HG02642 (cell line): ENCODE measurements at regions not wholly inside any gene's neighbourhood (a gene's known extent, or its start where the extent isn't known, plus 50 kb on each side); places are given as distances from the start of the nearest gene placed in this dataset.

Experiments used
- ATAC-seq: cut with Tn5 transposase; IDR thresholded peaks from one replicate; pipeline ENCODE4 v1.9.1; 2021; ENCODE audit warnings: mild to moderate bottlenecking; ENCODE audit not compliant: unreplicated experiment, poor library complexity

DNA sequence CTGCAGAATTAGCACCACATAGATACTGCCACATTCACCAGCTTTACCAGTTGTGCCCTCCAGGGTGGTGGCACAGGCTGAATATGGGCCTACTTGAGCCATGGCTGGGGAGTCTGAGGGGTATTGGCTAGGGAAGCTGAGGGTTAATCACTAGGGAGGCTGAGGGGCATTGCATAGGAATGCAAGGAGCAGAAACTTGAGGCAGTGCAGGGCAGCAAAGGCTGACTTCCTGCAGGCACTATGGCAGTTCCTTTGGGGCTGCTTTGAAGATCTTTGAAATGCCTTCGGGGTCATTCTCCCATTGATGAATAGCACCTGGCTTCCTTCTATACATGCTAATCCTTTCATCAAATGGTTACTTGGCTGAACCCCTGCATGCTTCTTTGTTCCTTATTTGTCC lies 171.5 kb downstream of the RCN1 start:
- no peak for ATAC-seq

DNA sequence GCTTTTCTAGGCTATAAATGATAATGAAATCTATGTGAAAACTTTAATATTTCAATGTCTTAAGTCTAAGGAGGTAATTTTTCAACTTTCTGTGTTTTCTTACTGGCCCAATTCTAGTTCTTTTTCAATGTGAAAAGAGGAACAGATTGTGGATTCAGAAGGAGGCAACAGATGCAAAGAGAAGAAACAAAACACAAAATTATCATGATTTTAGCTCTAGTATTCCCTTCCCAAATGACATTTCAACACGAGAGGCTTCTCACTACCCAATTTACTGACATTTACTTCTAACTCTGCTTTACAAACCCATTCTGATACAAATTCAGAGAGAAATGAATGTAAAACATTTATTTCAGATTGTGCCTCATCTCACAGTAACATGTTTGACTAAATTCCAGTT lies 169.4 kb downstream of the WT1 start:
- ATAC-seq: no peak

DNA sequence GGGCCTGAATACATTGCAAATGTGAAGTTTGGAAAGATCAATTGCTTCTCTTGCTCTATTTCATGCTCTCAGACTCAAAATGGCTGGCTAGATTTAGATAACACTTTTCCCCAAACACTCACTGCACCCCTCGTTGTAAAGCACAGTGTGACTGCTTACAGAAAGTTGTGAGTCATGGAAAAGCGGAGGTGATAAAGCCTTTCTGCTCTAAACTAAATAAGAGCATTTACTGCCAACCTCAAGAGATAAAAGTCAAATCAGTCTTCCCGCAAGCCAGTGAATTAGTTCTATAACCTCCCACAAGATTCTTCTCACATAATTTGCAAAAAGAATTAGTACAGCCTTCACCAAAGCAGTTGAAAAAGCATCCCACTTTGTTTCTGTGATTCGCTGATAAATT lies 168.7 kb downstream of the WT1 start:
- no peak for ATAC-seq

DNA sequence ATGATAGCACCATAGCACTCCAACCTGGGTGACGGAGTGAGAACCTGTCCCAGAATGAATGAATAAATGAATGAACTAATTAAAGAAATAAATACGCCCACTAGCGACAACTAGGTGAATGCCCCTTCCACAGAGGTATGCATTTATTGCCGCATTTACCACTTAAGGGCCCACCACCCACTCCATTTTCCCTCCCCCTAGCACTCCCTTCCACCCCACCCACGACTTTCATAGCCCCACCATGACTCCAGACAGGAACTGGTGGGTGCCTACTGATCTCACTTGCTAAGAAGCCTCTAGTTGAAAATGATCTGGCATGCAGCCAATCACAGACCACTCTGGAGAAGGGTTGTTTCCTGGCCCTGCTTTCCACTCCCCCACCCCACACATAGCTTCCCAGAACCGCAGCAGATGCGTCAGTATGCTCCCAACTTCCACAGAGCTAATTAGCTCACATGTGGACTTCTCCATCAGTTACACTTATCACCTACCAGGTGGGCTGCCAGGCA lies 167.6 kb downstream of the WT1 start:
- no peak for ATAC-seq

DNA sequence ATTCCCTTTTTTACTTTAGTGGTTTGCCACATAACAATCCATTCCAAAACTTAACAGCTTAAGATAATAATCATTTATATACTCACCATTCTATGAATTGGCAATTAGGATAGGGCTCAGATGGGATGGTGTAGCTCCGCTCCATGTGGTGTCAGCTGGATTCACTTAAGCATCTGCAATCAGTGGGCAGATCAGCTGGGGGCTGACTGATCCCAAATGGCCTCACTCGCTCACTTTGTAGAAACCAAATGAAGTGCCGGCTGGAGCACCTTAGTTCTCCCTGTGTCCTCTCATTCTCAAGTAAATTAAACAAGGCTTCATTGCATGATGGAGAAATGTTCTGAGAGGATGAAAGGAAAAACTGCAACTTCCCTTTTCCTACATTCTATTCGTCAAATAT lies 161.4 kb downstream of the WT1 start:
- no peak for ATAC-seq

DNA sequence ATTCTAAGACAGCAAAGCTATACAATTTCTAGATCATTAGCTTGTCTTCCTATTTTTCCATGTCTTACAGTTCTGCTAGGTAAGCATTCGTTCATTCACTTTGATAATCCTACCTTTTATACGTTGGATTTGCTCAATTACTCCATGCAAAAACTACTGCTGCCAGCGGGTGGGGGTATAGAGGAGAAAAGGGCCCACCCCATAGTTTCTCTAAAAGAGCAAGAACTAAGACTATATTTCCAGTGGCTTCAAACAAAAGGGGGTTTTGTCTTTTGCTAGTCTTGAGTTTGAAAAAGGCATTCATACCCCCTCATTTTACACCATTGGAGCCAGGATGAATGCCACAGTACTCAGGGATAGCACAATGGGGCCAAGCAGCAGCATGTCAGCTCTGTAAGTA lies 155.7 kb downstream of the WT1 start:
- no peak for ATAC-seq

DNA sequence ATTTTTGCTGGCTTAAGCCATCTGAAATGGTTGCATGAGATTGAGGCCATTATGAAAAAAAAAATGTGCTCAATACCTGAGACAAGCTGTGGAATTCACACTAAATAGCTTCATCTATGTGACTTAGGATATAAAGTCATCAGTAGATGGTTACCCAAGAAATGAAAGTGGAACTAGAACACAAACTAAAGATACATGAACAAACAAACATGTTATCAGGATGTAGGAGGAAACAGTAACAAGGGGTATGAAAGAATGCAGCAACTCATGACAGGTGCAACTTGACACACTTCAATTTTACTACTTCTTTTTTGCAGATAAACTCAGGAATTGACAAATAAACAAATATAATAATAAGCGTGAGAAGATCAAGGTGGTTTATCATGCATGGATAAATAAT lies 155.0 kb downstream of the WT1 start:
- no peak for ATAC-seq

DNA sequence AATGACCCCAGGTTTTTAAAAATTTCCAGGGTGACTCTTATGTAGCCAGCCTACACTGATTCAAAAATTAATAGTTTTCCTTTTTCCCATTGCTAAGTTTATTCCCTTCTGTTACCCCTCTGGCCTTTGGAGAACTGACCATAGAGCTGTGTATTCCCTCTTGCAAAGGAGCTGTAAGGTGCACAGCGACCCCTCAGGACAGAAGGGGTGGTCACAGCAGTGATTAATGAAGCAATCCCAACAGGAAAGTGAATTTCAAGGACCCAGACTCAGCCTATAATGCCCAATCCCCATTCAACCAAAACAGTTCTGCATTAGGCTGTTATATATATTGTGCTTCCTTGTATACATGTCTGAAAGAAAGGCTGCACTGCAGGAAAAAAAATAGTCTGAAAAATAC lies 147.1 kb downstream of the WT1 start:
- ATAC-seq: no peak

DNA sequence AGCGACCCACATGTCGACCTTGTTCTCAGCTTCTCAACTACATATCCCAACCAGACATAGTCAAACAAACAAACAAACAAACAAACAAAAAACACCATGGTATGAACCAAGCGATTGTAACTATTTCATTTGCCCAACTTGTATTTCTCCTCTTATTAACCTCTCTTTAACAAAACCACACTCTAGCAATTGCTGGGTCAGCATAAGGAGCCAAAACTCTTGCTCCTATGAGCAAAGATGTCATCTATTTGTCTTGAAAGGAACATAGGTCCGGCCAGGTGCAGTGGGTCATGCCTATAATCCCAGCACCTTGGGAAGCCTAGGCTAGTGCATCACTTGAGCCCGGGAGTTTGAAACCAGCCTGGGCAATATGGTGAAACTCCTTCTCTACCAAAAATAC lies 145.6 kb downstream of the WT1 start:
- no peak for ATAC-seq

DNA sequence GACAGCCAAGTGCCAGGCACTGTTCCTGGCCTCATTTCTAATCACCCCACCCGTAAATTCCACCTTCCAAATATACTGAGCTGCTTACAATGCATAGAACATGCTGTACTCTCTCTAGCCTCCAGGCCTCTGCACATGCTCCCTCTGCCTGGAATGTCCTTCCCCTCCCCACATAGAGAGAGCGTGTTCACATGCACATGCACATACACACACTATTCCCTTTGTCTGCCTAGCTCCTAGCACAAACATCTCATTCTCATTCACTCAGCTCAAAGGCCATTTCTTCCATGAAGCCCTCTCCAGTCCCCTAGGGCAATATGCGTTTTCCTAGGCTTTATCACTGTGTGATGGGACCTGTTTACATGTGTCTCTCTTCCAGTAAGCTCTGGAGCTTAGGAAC lies 144.6 kb downstream of the WT1 start:
- ATAC-seq: no peak

DNA sequence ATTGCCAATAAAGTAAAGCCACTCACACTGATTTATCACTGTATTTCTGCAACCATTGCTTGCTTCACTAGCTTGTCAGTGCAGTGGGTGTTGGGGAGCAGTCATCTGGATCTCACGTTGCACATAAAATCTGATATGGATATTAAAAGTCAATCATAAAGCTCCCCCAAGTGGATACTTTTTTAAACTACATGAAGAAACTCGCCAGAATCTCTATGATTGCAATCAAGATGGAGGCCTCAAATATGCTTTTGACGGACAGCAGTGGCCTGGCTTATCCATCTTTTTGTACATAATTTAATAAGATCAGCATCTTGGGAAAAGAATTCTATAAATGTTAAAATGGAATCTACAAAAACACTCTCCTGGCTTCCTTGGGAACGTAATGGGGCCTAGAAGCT lies 137.7 kb downstream of the WT1 start:
- no peak for ATAC-seq

DNA sequence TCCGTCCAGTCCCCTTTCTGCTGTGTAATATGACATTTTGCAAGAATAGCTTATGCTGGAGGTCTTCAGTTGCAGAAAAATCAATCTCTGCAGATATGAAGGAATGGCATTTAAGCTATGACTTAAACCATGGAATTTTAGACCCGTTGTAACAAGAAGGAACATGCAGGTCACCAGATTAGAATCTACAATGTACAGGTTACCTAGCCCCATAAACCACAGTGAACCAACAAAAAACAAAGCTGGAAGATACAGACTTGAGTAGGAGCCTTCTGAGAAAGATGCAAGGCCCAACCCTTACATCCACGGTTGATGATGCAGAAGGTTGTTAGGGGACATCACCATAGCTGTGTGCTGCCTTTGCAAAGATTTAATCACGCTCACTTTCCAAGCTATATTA lies 132.5 kb downstream of the WT1 start:
- ATAC-seq: no peak

DNA sequence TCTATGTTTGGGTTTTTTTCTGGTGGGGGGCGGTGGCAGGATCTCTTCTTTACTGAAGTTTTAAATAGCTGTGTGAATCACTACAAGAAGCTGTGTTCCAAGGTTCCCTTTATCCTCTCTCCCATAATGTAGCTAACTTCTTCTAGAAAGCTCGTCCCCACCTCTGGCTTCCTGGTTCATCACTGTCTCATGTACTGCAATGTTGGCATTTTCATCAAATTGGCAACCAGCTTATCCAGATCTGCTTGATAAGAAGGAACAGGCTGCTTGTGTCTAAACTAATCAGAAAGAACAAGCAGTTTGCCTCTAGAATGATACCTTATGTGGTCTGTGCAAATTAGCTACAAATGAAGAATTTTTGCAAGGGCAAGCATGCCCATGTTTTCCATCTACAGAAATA lies 130.8 kb downstream of the WT1 start:
- no peak for ATAC-seq

DNA sequence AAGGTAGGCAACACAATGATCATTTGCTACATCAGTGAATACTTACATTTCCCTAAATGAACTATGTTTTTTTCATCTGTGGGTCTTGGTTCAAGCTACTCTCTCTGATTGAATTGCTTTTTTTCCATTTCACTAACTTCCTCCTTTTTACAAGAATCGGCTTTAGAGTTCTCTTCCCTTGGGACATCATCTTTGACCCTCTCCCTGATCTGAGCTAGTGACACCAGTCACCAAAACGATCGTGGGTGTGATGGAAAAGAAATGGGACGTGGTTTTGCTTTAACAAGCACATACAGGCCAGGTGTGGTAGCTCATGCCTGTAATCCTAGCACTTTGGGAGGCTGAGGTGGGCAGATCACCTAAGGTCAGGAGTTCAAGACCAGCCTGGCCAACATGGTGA lies 129.9 kb downstream of the WT1 start:
- ATAC-seq: no peak

DNA sequence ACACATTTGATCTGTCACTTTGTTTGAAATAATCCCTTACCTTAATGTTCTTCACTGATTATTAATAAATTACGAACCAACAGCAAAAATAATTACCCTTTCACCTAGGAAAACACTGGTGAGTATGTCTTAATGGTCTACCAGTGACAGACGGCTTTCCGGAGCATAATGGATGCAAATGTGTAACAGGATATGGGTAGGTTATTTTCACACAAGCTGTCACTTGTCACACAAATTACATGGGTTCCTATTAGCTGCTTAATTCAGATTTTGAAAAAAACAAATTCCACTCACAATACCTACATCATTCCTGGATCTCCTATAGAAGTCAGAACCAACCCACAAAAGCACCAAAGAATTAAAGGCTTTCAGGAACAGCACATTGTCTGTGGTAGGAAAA lies 127.9 kb downstream of the WT1 start:
- no peak for ATAC-seq

DNA sequence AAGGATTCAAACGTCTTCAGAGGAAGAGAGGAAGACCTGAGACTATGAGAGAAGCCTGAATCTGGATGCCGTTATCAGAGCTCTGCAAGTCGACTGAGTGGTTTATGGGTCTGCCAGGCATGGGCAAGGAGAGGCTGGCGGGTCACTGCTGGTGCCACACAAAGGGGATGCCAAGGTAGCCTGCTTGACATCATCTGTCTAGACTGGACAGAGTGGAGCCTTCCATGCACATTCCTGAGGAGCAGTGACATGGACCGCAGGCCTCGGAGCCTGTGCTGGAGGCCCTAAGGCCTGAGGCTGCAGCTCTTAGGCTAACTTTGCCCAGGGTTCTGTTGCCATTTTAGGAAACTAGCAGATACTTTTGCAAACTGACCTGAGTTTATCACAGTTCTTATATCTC lies 127.4 kb downstream of the WT1 start:
- ATAC-seq: no peak

DNA sequence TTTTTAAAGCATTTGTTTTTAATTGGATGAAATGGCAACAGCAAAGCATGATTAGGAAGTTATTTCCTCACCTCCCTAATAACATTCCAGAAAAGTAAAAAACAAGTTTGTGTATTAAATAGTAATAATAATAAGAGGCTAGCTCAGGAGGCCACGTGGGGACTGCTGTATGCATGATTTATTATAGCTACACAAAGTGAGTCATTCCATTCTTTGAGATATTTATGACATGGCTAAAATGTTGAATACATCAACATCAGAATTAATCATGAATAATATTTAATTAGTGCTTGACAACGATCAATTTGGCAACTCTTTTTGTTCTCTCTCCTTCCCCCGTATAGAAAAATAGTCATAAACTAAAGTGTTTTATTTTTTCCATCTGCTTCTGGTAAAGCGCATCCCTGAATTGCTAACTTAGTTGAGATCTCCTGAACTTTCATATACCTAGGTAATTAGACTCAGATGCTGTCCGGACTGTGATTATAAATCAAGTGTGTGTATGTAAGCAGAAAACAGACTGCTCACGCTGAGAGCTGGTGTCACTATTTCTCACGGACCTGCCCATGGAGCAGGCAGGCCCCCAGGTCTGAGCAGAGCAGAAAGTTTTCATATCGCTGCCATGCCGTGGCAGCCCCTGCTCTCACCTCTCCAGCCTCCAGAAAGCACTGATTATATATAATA lies 125.7 kb downstream of the WT1 start:
- no peak for ATAC-seq

DNA sequence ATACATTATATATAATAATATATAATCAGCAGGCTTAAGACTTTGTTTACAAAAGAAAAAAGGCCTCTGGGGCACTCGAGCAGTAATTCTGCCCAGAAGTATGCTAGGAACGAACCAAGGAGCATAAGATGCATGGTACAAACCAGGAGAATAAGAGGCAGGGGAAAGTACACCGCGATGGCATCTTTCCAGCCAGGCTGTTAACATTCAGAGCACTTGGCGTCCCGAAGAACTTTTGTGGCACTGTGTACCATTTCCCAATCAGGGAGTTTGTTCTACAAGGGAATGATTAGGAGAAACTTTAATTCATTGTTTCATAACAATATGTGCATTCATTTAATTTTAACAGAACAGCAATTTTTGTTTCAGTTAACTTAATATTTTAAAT lies 125.1 kb downstream of the WT1 start:
- no peak for ATAC-seq

DNA sequence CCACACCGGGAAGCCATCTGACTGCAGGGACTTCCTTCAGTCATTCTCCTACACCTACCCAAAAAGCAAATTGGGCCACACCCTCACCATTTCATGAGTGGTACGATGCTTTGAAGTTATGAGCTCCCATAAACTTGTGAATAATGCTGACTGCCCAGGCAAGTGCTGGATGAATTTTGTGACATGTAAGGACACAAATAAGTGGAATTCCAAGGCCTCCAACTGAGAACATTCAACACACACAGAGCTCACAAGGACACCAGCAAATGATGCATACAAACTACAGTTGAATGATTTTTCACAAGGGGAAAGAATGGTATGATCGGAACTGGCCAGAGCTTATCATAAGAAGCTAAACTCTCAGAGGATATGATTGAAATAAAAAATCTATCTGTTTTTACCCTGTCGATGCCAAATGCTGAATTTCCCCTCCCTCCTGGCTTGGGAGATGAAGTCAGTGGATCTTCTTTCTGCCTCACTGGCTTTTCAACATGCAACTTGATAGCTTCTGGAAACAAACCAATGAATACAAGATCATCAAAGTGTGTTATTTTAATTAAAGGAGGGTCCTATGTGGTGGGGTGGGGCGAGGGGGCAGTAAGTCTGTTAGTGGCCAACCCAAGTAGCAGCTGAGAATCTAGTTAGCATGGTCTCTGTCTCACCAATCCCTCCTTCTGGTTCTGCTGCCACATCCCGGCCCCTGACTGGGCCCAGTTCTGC lies 123.8 kb downstream of the WT1 start:
- no peak for ATAC-seq

DNA sequence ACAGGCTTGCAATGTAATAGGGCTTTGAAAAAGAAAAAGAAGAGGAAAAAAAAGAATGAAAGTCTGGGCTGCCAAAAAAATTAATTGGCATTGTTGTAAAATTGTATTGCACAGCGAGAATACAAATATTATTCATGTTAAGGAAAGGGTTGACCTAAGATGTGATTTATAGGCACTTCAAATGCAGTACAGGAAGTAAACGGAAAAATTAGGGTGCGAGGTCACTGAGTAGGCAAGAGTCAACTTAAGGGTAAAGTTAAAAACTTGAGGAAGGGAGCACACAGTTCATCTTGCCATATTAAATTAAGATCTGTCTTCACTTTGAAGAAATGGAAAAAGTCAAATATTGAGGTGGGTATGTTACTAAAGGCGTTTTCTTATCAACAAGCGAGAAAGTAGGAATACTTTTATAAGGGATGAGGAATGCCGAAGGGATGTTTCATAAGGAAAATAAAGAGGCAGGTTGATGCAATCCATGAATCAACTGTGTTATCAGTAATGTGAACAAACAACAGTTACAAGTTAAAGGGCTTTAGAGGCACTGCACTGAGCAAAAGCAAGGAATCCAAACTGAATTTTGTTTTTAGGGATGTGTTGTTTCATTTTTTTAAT lies 123.0 kb downstream of the WT1 start:
- no peak for ATAC-seq

DNA sequence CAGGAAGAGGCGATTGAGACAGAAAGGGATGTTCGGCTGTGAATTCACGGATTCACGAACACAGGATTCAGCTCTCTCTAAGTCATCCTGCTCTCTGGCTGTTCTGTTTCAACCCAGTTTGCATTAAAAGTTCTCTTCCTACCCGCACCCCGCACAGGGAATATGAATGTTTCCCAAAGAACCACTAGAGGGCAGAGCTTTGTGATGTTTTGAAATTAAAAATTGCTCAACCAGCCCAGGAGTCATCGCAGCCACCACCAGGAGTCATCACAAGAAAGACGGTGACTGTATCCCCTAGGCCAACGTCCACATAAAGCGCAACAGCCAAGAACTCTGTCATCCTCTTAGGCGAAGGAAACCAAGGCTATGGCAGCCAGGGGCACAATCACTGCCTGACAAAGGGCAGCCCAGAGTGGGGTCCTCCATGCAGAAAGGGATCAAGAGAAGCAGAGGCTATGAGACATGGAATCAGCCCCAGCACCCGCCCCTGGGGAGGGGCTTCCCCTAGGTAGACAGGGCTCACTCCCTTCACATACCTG lies 122.4 kb downstream of the WT1 start:
- peak; percentile 64 for ATAC-seq
